MM.1S (cell line): ENCODE measurements at regions not wholly inside any gene's neighbourhood (a gene's known extent, or its start where the extent isn't known, plus 50 kb on each side); places are given as distances from the start of the nearest gene placed in this dataset.
"Not testable (repeated sequence)": the region's sequence is repeated elsewhere in the genome, so short reads cannot be mapped to it uniquely, and the experiment has no call there.

Source experiments
- DNase-seq: peaks from one replicate; pipeline ENCODE4 v3.0.0-alpha.2; 2015
- H2AFZ ChIP-seq: fragments of 300-600 bp; sonication (generic); 2 replicates; pipeline ENCODE4 v1.6.0; 2016; ENCODE audit warnings: antibody characterized with exemption, low read length
- H3F3A ChIP-seq: fragments of 300-600 bp; sonication (generic); 2 replicates; pipeline ENCODE4 v1.6.1; 2016; ENCODE audit warnings: mild to moderate bottlenecking, antibody characterized with exemption, low read length, moderate library complexity, mixed read lengths; ENCODE audit not compliant: insufficient read depth
- H3K27ac ChIP-seq: fragments of 300-600 bp; sonication (generic); 2 replicates; pipeline ENCODE4 v1.5.1; 2016; ENCODE audit warnings: mild to moderate bottlenecking, low read length
- H3K27me3 ChIP-seq: fragments of 300-600 bp; sonication (generic); replicated peaks from 2 replicates; pipeline ENCODE4 v1.6.0; 2016; ENCODE audit warnings: low read length; ENCODE audit not compliant: insufficient read depth
- H3K36me3 ChIP-seq: fragments of 300-600 bp; sonication (generic); replicated peaks from 2 replicates; pipeline ENCODE4 v1.6.1; 2016; ENCODE audit warnings: mild to moderate bottlenecking, low read length, mixed read lengths; ENCODE audit not compliant: insufficient read depth
- H3K4me1 ChIP-seq: fragments of 300-600 bp; sonication (generic); 2 replicates; pipeline ENCODE4 v1.6.1; 2016; ENCODE audit warnings: low read length, mixed read lengths
- H3K4me2 ChIP-seq: fragments of 300-600 bp; sonication (generic); 2 replicates; pipeline ENCODE4 v1.6.0; 2016; ENCODE audit warnings: low read depth, low read length
- H3K4me3 ChIP-seq: fragments of 300-600 bp; sonication (generic); 2 replicates; pipeline ENCODE4 v1.5.1; 2016; ENCODE audit warnings: low read length, mixed read lengths
- H3K79me2 ChIP-seq: fragments of 300-600 bp; sonication (generic); 2 replicates; pipeline ENCODE4 v1.6.1; 2016; ENCODE audit warnings: mixed run types, low read length, mixed read lengths
- H3K9ac ChIP-seq: fragments of 300-600 bp; sonication (generic); 2 replicates; pipeline ENCODE4 v1.6.1; 2016; ENCODE audit warnings: low read length, mixed read lengths
- H3K9me2 ChIP-seq: fragments of 300-600 bp; sonication (generic); replicated peaks from 2 replicates; pipeline ENCODE4 v1.6.1; 2016; ENCODE audit warnings: mild to moderate bottlenecking, low read length, mixed read lengths; ENCODE audit not compliant: insufficient read depth
- H3K9me3 ChIP-seq: fragments of 300-600 bp; sonication (generic); replicated peaks from 2 replicates; pipeline ENCODE4 v1.6.1; 2016; ENCODE audit warnings: mild to moderate bottlenecking, low read length, mixed read lengths; ENCODE audit not compliant: insufficient read depth
- H4K20me1 ChIP-seq: fragments of 300-600 bp; sonication (generic); 2 replicates; pipeline ENCODE4 v1.6.1; 2016; ENCODE audit warnings: mild to moderate bottlenecking, low read length, moderate library complexity, mixed read lengths; ENCODE audit not compliant: insufficient read depth
- CTCF ChIP-seq: fragments of 300-600 bp; sonication (generic); IDR thresholded peaks from 2 replicates; pipeline ENCODE4 v1.5.1; 2016; ENCODE audit warnings: antibody characterized with exemption, low read length, mixed read lengths
- EZH2 ChIP-seq: fragments of 300-600 bp; sonication (generic); optimal IDR thresholded peaks from 2 replicates; pipeline ENCODE3; 2017; ENCODE audit warnings: low read depth, mild to moderate bottlenecking, antibody characterized with exemption, low read length, mixed read lengths
- EZH2phosphoT487 ChIP-seq: fragments of 300-600 bp; sonication (generic); IDR thresholded peaks from 2 replicates; pipeline ENCODE4 v1.6.1; 2018; ENCODE audit warnings: antibody characterized with exemption, low read length

GRCh38 chr6:74404366-74404765 is 708.4 kb downstream of the CD109 start:
- DNase-seq, result no peak
- no peaks in the 10 kb centered on the region for H3K79me2 ChIP-seq
- H3K4me2 ChIP-seq, result no peak overlapping the region
- no peaks in the 10 kb centered on the region for H3K9me3 ChIP-seq
- H3F3A ChIP-seq, result no peaks in the 10 kb centered on the region
- no peaks in the 10 kb centered on the region for H3K36me3 ChIP-seq
- no peaks in the 10 kb centered on the region for H3K4me1 ChIP-seq
- H3K9me2 ChIP-seq, result no peaks in the 10 kb centered on the region
- H3K27me3 ChIP-seq, result no peaks in the 10 kb centered on the region
- no peak overlapping the region for H3K4me3 ChIP-seq
- H3K27ac ChIP-seq, result no peak overlapping the region
- H2AFZ ChIP-seq, result no peak overlapping the region
- no peaks in the 10 kb centered on the region for H4K20me1 ChIP-seq
- no peak for TF ChIP-seq EZH2phosphoT487
- TF ChIP-seq EZH2, result no peak
- TF ChIP-seq CTCF, result no peak
- H3K9ac ChIP-seq, result no peak overlapping the region

- no peaks in the 10 kb centered on the region for H3K9me3 ChIP-seq
- TF ChIP-seq EZH2phosphoT487 (no peak), CTCF (no peak), EZH2 (no peak)
- no peaks in the 10 kb centered on the region for H3K36me3 ChIP-seq
- H3K27ac ChIP-seq, result no peak overlapping the region
- H3K4me3 ChIP-seq, result no peak overlapping the region
- H3K9me2 ChIP-seq, result no peaks in the 10 kb centered on the region
- H3K27me3 ChIP-seq, result no peaks in the 10 kb centered on the region
- DNase-seq, result no peak
- no peaks in the 10 kb centered on the region for H3F3A ChIP-seq
- no peak overlapping the region for H3K9ac ChIP-seq
- no peaks in the 10 kb centered on the region for H3K4me1 ChIP-seq
- H3K4me2 ChIP-seq, result no peak overlapping the region
- H3K79me2 ChIP-seq, result no peaks in the 10 kb centered on the region
- H2AFZ ChIP-seq, result no peak overlapping the region
- H4K20me1 ChIP-seq, result no peaks in the 10 kb centered on the region
Observed at GRCh38 chr6:74402781-74403180, 706.8 kb downstream of the CD109 start.

- not testable (repeated sequence) for DNase-seq, H3K36me3 ChIP-seq, H3K9me3 ChIP-seq, H3K9me2 ChIP-seq, H4K20me1 ChIP-seq, H3K4me3 ChIP-seq, H3K27me3 ChIP-seq, H2AFZ ChIP-seq, H3K27ac ChIP-seq, H3K4me2 ChIP-seq, H3F3A ChIP-seq, H3K79me2 ChIP-seq, H3K9ac ChIP-seq, H3K4me1 ChIP-seq
Observed at GRCh38 chr6:74378437-74378836, 682.4 kb downstream of the CD109 start.

GRCh38 chr6:74369556-74369993 is 673.6 kb downstream of the CD109 start:
- Histone ChIP-seq H3K4me1 (no peaks in the 10 kb centered on the region), H3K27ac (no peak overlapping the region), H3K9ac (no peak overlapping the region), H3K4me3 (no peak overlapping the region), H3K36me3 (no peaks in the 10 kb centered on the region), H3K27me3 (no peaks in the 10 kb centered on the region), H2AFZ (no peak overlapping the region), H3K9me2 (no peaks in the 10 kb centered on the region; the same call in 1 of the 2 replicates), H3F3A (no peaks in the 10 kb centered on the region), H3K79me2 (no peaks in the 10 kb centered on the region), H4K20me1 (no peaks in the 10 kb centered on the region), H3K4me2 (no peak overlapping the region), H3K9me3 (no peaks in the 10 kb centered on the region)
- TF ChIP-seq CTCF (no peak), EZH2 (no peak), EZH2phosphoT487 (no peak)
- DNase-seq, result no peak
